Osteoblast (primary cell): ENCODE measurements at regions not wholly inside any gene's neighbourhood (a gene's known extent, or its start where the extent isn't known, plus 50 kb on each side); places are given as distances from the start of the nearest gene placed in this dataset.

ENCODE experiments used
- DNase-seq: peaks from one replicate; pipeline ENCODE4 v3.0.0; 2011; ENCODE audit warnings: low spot score, mixed read lengths; ENCODE audit not compliant: insufficient read length; ENCODE audit errors: missing footprints
- H2AFZ ChIP-seq: 2 replicates; pipeline ENCODE4 v1.6.0; 2011; ENCODE audit warnings: mild to moderate bottlenecking, low read length
- H3K27ac ChIP-seq: 2 replicates; pipeline ENCODE4 v1.5.1; 2011; ENCODE audit warnings: mild to moderate bottlenecking, low read depth, low read length, moderate library complexity
- H3K27me3 ChIP-seq: 2 replicates; pipeline ENCODE4 v1.6.0; 2012; ENCODE audit warnings: mild to moderate bottlenecking, control low read depth, inconsistent platforms, low read length, moderate library complexity; ENCODE audit not compliant: insufficient read depth
- H3K36me3 ChIP-seq: 2 replicates; pipeline ENCODE4 v1.5.1; 2011; ENCODE audit warnings: mild to moderate bottlenecking, low read length, control low read depth, moderate library complexity; ENCODE audit not compliant: insufficient read depth
- H3K4me1 ChIP-seq: 2 replicates; pipeline ENCODE4 v1.5.1; 2011; ENCODE audit warnings: mild to moderate bottlenecking, low read length, control low read depth, moderate library complexity; ENCODE audit not compliant: insufficient read depth
- H3K4me2 ChIP-seq: 2 replicates; pipeline ENCODE4 v1.6.0; 2011; ENCODE audit warnings: mild to moderate bottlenecking, low read length; ENCODE audit not compliant: insufficient read depth
- H3K4me3 ChIP-seq: fragments of 200-600 bp; sonication (generic); 3 replicates; pipeline ENCODE4 v1.5.1; 2012; ENCODE audit warnings: mild to moderate bottlenecking, low read length, inconsistent platforms; ENCODE audit not compliant: insufficient read depth
- H3K79me2 ChIP-seq: 2 replicates; pipeline ENCODE4 v1.6.0; 2012; ENCODE audit warnings: mild to moderate bottlenecking, low read length, control low read depth, inconsistent platforms; ENCODE audit not compliant: insufficient read depth
- H3K9me3 ChIP-seq: 2 replicates; pipeline ENCODE4 v1.5.1; 2011; ENCODE audit warnings: low read depth, low read length, control low read depth
- H4K20me1 ChIP-seq: 2 replicates; pipeline ENCODE4 v1.6.0; 2012; ENCODE audit warnings: mild to moderate bottlenecking, low read length, control low read depth; ENCODE audit not compliant: insufficient read depth
- CTCF ChIP-seq: IDR thresholded peaks from 2 replicates; pipeline ENCODE4 v1.5.1; 2011; ENCODE audit warnings: mild to moderate bottlenecking, low read depth, low read length, moderate library complexity; ENCODE audit errors: extremely low read depth

- Histone ChIP-seq H3K36me3 (no peaks in the 10 kb centered on the region), H2AFZ (no peak overlapping the region), H3K4me1 (no peaks in the 10 kb centered on the region), H3K4me3 (no peak overlapping the region), H3K27ac (no peak overlapping the region), H3K4me2 (no peak overlapping the region), H4K20me1 (no peaks in the 10 kb centered on the region), H3K9me3 (peaks cover 2% of the 10 kb centered on the region), H3K79me2 (no peaks in the 10 kb centered on the region), H3K27me3 (no peaks in the 10 kb centered on the region)
- DNase-seq, result no peak
- TF ChIP-seq CTCF, result no peak
Observed at GRCh38 chr18:64444819-64445218, 295.9 kb upstream of the LINC00305 start.

GRCh38 chr18:64438178-64438577 lies 289.3 kb upstream of the LINC00305 start:
- no peak overlapping the region for H3K4me2 ChIP-seq

GRCh38 chr18:64436111-64436510 lies 287.2 kb upstream of the LINC00305 start:
- Histone ChIP-seq H3K27me3 (no peaks in the 10 kb centered on the region), H3K36me3 (no peaks in the 10 kb centered on the region), H3K4me3 (no peak overlapping the region), H3K4me1 (no peaks in the 10 kb centered on the region), H2AFZ (no peak overlapping the region), H3K27ac (no peak overlapping the region), H3K9me3 (peaks cover 2% of the 10 kb centered on the region), H3K79me2 (no peaks in the 10 kb centered on the region), H4K20me1 (no peaks in the 10 kb centered on the region), H3K4me2 (no peak overlapping the region)
- DNase-seq, result no peak
- no peak for TF ChIP-seq CTCF

More at GRCh38 chr18:64438178-64438577, 289.3 kb upstream of the LINC00305 start:
- Histone ChIP-seq H4K20me1 (no peaks in the 10 kb centered on the region), H3K27me3 (no peaks in the 10 kb centered on the region), H3K9me3 (peaks cover 4% of the 10 kb centered on the region), H3K4me3 (no peak overlapping the region), H3K36me3 (no peaks in the 10 kb centered on the region), H3K79me2 (no peaks in the 10 kb centered on the region), H3K4me1 (no peaks in the 10 kb centered on the region), H2AFZ (no peak overlapping the region), H3K27ac (no peak overlapping the region)
- no peak for DNase-seq
- TF ChIP-seq CTCF, result no peak

- H3K4me1 ChIP-seq, result no peaks in the 10 kb centered on the region
- no peaks in the 10 kb centered on the region for H3K27me3 ChIP-seq
- H3K79me2 ChIP-seq, result no peaks in the 10 kb centered on the region
- H3K27ac ChIP-seq, result no peak overlapping the region
- H3K4me3 ChIP-seq, result no peak overlapping the region
- H3K36me3 ChIP-seq, result no peaks in the 10 kb centered on the region
- no peak overlapping the region for H2AFZ ChIP-seq
- no peak for TF ChIP-seq CTCF
- peaks cover 2% of the 10 kb centered on the region for H3K9me3 ChIP-seq
- H4K20me1 ChIP-seq, result no peaks in the 10 kb centered on the region
- no peak overlapping the region for H3K4me2 ChIP-seq
- no peak for DNase-seq
Observed at GRCh38 chr18:64419156-64419555, 270.3 kb upstream of the LINC00305 start.
